ENCODE measurements at regions not wholly inside any gene's neighbourhood (a gene's known extent, or its start where the extent isn't known, plus 50 kb on each side); places are given as distances from the start of the nearest gene placed in this dataset.

DNA sequence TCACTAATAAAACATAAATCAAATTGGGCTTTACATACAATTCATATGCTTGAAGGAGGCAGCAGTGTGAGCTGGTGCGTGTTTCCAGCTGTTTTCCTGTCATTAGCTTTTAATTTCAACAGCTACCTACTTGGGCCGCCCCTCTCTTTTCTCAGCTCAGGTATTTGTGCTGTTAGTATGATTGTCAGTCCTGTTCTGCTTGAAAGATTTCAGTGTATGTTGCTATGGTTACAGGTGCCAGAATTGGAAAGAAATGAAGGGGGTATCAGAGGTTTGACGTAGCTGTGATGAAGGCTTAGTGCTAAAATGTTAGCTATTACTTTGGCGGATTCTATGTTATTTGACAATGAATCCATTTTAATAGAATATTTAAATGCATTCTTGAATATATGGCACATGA lies 440.3 kb downstream of the ZIC3 start:
- in situ Hi-C loops (cut with HindIII; ENCODE audit: low pct_ligation_motif_present, low sequenced_read_pairs), result no loop called here
- TF ChIP-seq, protein P1, sequence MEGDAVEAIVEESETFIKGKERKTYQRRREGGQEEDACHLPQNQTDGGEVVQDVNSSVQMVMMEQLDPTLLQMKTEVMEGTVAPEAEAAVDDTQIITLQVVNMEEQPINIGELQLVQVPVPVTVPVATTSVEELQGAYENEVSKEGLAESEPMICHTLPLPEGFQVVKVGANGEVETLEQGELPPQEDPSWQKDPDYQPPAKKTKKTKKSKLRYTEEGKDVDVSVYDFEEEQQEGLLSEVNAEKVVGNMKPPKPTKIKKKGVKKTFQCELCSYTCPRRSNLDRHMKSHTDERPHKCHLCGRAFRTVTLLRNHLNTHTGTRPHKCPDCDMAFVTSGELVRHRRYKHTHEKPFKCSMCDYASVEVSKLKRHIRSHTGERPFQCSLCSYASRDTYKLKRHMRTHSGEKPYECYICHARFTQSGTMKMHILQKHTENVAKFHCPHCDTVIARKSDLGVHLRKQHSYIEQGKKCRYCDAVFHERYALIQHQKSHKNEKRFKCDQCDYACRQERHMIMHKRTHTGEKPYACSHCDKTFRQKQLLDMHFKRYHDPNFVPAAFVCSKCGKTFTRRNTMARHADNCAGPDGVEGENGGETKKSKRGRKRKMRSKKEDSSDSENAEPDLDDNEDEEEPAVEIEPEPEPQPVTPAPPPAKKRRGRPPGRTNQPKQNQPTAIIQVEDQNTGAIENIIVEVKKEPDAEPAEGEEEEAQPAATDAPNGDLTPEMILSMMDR (IDR thresholded peaks at IDR 0.05; ENCODE audit: low read depth, low read length, missing control alignments), result no peak
- no peak overlapping the region for H3K4me3 ChIP-seq (ENCODE audit: low read depth, low read length)
- no peak for DNase-seq
- no peaks in the 10 kb centered on the region for H3K27me3 ChIP-seq (replicated peaks)
- H3K36me3 ChIP-seq (replicated peaks), result no peaks in the 10 kb centered on the region
- no peak overlapping the region for H3K27ac ChIP-seq

DNA sequence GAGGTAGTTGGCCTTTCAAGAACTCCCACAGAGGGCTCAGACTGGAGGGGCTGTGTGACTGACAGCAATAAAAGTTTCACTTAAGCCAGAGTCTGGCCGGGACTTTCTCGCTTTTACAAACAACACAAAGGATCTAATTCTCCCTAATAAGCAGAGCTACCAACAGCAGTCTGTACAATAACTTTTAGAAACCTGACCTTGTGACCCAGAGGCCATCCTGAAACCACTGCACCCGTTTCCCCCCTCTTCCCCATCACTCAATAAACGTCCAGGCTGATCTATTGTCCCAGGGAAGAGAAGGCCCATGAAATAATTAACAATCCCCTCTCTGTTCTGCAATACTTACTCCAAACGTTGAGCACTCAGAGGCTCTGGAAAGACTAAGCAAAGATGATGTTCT lies 442.4 kb downstream of the ZIC3 start:
- no peak for DNase-seq
- TF ChIP-seq, protein P1 (IDR thresholded peaks at IDR 0.05; ENCODE audit: low read depth, low read length, missing control alignments), result no peak
- Histone ChIP-seq H3K36me3 (replicated peaks) (no peaks in the 10 kb centered on the region), H3K4me3 (ENCODE audit: low read depth, low read length) (no peak overlapping the region), H3K27me3 (replicated peaks) (no peaks in the 10 kb centered on the region), H3K27ac (no peak overlapping the region)
- in situ Hi-C loops (cut with HindIII; ENCODE audit: low pct_ligation_motif_present, low sequenced_read_pairs), result no loop called here

DNA sequence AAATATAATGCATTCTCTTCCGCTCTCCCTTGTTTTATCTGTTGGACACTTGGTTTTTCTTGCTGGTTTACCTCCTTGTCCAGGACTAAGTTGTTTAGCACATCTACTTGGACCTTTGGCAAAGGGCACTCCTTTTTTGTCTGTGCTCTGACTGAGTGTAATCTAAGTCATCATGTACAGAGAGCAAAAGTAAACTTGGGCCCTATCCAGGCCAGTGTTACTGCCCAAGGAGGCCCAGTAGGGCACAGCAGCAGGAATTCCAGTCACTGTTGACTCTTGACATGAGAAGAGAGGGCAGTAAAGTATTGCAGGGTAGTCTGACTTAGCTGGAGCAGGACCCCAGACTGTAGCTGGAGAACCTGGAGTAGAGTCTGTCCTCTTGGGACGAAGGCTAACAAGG lies 445.5 kb downstream of the ZIC3 start:
- Histone ChIP-seq H3K27ac (no peak overlapping the region), H3K27me3 (replicated peaks) (no peaks in the 10 kb centered on the region), H3K36me3 (replicated peaks) (no peaks in the 10 kb centered on the region), H3K4me3 (ENCODE audit: low read depth, low read length) (no peak overlapping the region)
- in situ Hi-C loops (cut with HindIII; ENCODE audit: low pct_ligation_motif_present, low sequenced_read_pairs), result no loop called here
- no peak for DNase-seq
- TF ChIP-seq, protein P1 (IDR thresholded peaks at IDR 0.05; ENCODE audit: low read depth, low read length, missing control alignments), result no peak

DNA sequence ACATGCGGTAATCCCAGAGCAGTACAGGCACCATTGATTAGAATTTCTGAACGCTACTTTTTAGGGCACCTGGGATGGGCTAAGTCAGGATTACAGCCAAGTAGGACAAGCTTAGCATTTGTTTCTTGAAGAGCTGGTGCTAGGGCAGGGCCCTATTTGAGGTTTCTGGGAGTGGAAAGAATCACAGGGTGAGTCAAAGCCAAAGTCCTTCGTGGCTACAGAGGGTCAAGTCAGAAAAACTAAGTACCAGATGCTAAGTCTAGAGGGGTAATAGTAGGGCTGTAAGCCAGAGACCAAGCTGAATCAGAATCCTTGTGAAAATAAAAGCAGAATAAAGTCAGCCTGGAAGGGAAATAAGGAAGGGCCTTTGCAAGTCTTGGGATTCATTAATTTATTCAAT lies 448.6 kb downstream of the ZIC3 start:
- no peaks in the 10 kb centered on the region for H3K27me3 ChIP-seq (replicated peaks)
- DNase-seq, result no peak
- H3K4me3 ChIP-seq (ENCODE audit: low read depth, low read length), result no peak overlapping the region
- in situ Hi-C loops (cut with HindIII; ENCODE audit: low pct_ligation_motif_present, low sequenced_read_pairs), result no loop called here
- no peak overlapping the region for H3K27ac ChIP-seq
- TF ChIP-seq, protein P1 (IDR thresholded peaks at IDR 0.05; ENCODE audit: low read depth, low read length, missing control alignments), result no peak
- no peaks in the 10 kb centered on the region for H3K36me3 ChIP-seq (replicated peaks)

DNA sequence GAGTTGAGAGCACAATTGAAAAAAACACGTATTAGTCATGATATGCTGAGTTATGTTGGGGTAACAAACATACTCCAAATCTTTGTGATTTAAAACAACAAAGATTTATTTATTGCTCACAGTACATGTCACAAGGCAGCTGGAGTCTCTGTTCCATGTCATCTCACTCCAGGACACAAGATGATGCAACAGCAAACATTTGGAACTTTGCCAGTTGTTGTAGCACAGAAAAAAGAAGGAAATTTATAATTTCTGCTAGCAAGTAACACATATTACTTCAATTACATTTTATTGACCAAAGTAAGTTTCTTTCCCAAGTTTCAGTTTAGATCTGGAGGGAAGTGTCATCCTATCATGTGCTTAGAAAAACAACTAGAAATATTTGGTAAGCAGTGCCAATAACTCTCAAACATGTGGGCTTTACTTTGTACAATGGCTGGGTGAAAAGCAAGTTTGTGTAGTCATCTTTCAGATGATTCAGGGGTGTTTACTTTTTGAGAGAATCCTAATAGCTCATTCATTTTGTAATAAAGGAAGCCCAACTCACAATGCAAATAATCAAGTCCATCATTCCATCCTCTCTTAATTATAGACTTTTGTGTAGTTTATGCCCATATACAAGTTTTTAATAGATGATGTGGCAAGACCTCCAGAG lies 452.3 kb downstream of the ZIC3 start:
- DNase-seq, result no peak
- in situ Hi-C loops (cut with HindIII; ENCODE audit: low pct_ligation_motif_present, low sequenced_read_pairs), result no loop called here
- H3K36me3 ChIP-seq (replicated peaks), result no peaks in the 10 kb centered on the region

More for the DNA sequence above, 452.3 kb downstream of the ZIC3 start:
- TF ChIP-seq, protein P1 (IDR thresholded peaks at IDR 0.05; ENCODE audit: low read depth, low read length, missing control alignments), result no peak
- H3K27ac ChIP-seq, result no peak overlapping the region
- H3K4me3 ChIP-seq (ENCODE audit: low read depth, low read length), result no peak overlapping the region
- H3K27me3 ChIP-seq (replicated peaks), result no peaks in the 10 kb centered on the region
